H9 (cell line): ENCODE measurements at regions not wholly inside any gene's neighbourhood (a gene's known extent, or its start where the extent isn't known, plus 50 kb on each side); places are given as distances from the start of the nearest gene placed in this dataset.

ENCODE experiments used
- DNase-seq: peaks from one replicate; pipeline ENCODE4 v3.0.0-alpha.2; 2017
- H2AFZ ChIP-seq: one replicate; pipeline ENCODE4 v1.6.1; 2013; ENCODE audit warnings: mild to moderate bottlenecking, low read length, control low read depth, moderate library complexity
- H2AK5ac ChIP-seq: 2 replicates; pipeline ENCODE4 v1.6.1; 2013; ENCODE audit warnings: low read length, control low read depth, mixed read lengths; ENCODE audit not compliant: insufficient read length
- H2BK120ac ChIP-seq: one replicate; pipeline ENCODE4 v1.6.1; 2013; ENCODE audit warnings: low read depth, mild to moderate bottlenecking, low read length, control low read depth, inconsistent platforms; ENCODE audit not compliant: poor library complexity, severe bottlenecking
- H2BK12ac ChIP-seq: 2 replicates; pipeline ENCODE4 v1.6.1; 2013; ENCODE audit warnings: low read length, control low read depth, mixed read lengths, low read depth; ENCODE audit not compliant: insufficient read length
- H2BK15ac ChIP-seq: 2 replicates; pipeline ENCODE4 v1.6.1; 2013; ENCODE audit warnings: low read depth, low read length, control low read depth
- H2BK20ac ChIP-seq: one replicate; pipeline ENCODE4 v1.6.1; 2013; ENCODE audit warnings: low read depth, mild to moderate bottlenecking, low read length, control low read depth, inconsistent platforms; ENCODE audit not compliant: poor library complexity, severe bottlenecking
- H2BK5ac ChIP-seq: 2 replicates; pipeline ENCODE4 v1.6.1; 2013; ENCODE audit warnings: low read length, control low read depth, mixed read lengths; ENCODE audit not compliant: insufficient read length
- H3K14ac ChIP-seq: 2 replicates; pipeline ENCODE4 v1.6.1; 2013; ENCODE audit warnings: low read length, control low read depth; ENCODE audit not compliant: insufficient read depth
- H3K18ac ChIP-seq: 2 replicates; pipeline ENCODE4 v1.6.1; 2013; ENCODE audit warnings: low read depth, mild to moderate bottlenecking, mixed read lengths, low read length, control low read depth; ENCODE audit not compliant: insufficient read length
- H3K23ac ChIP-seq: 2 replicates; pipeline ENCODE4 v1.6.1; 2013; ENCODE audit warnings: low read length, control low read depth, mixed read lengths, low read depth; ENCODE audit not compliant: insufficient read length
- H3K23me2 ChIP-seq: 2 replicates; pipeline ENCODE4 v1.6.1; 2013; ENCODE audit warnings: low read depth, mild to moderate bottlenecking, mixed read lengths, low read length, control low read depth; ENCODE audit not compliant: insufficient read length, poor library complexity, severe bottlenecking
- H3K27ac ChIP-seq: 2 replicates; pipeline ENCODE4 v1.5.1; 2013; ENCODE audit warnings: low read length, control low read depth, mixed read lengths, low read depth; ENCODE audit not compliant: insufficient read length
- H3K27me3 ChIP-seq: 2 replicates; pipeline ENCODE4 v1.6.1; 2013; ENCODE audit warnings: low read length, control low read depth, inconsistent platforms; ENCODE audit not compliant: insufficient read depth
- H3K4ac ChIP-seq: 2 replicates; pipeline ENCODE4 v1.6.1; 2013; ENCODE audit warnings: low read depth, mild to moderate bottlenecking, control low read depth, inconsistent platforms, low read length, moderate library complexity
- H3K4me1 ChIP-seq: 2 replicates; pipeline ENCODE4 v1.6.1; 2013; ENCODE audit warnings: low read length, control low read depth, inconsistent platforms; ENCODE audit not compliant: insufficient read depth
- H3K4me2 ChIP-seq: 2 replicates; pipeline ENCODE4 v1.6.1; 2013; ENCODE audit warnings: low read length, control low read depth, mixed read lengths; ENCODE audit not compliant: insufficient read length, insufficient read depth
- H3K56ac ChIP-seq: 2 replicates; pipeline ENCODE4 v1.6.1; 2013; ENCODE audit warnings: low read depth, mild to moderate bottlenecking, mixed read lengths, low read length, control low read depth; ENCODE audit not compliant: insufficient read length
- H3K79me1 ChIP-seq: 2 replicates; pipeline ENCODE4 v1.6.1; 2013; ENCODE audit warnings: low read depth, mild to moderate bottlenecking, moderate library complexity, low read length, control low read depth, inconsistent platforms; ENCODE audit not compliant: insufficient read depth, poor library complexity, severe bottlenecking
- H3K79me2 ChIP-seq: 2 replicates; pipeline ENCODE4 v1.6.1; 2013; ENCODE audit warnings: low read length, control low read depth, inconsistent platforms; ENCODE audit not compliant: insufficient read depth
- H3K9ac ChIP-seq: 2 replicates; pipeline ENCODE4 v1.6.1; 2013; ENCODE audit warnings: low read length, control low read depth, mixed read lengths; ENCODE audit not compliant: insufficient read length; ENCODE audit errors: extremely low read depth
- H3K9me3 ChIP-seq: one replicate; pipeline ENCODE4 v1.6.1; 2013; ENCODE audit warnings: low read depth, low read length, inconsistent platforms; ENCODE audit not compliant: control insufficient read depth
- H3T11ph ChIP-seq: one replicate; pipeline ENCODE4 v1.6.1; 2013; ENCODE audit warnings: mild to moderate bottlenecking, low read length, control low read depth, inconsistent platforms
- H4K20me1 ChIP-seq: one replicate; pipeline ENCODE4 v1.6.1; 2013; ENCODE audit not compliant: control insufficient read depth, insufficient read length, insufficient read depth
- H4K5ac ChIP-seq: 2 replicates; pipeline ENCODE4 v1.6.1; 2013; ENCODE audit warnings: low read depth, mild to moderate bottlenecking, mixed read lengths, low read length, control low read depth; ENCODE audit not compliant: insufficient read length
- H4K8ac ChIP-seq: replicated peaks from 2 replicates; pipeline ENCODE4 v1.6.1; 2013; ENCODE audit warnings: low read length, control low read depth, mixed read lengths, low read depth; ENCODE audit not compliant: insufficient read length
- H4K91ac ChIP-seq: 2 replicates; pipeline ENCODE4 v1.6.1; 2013; ENCODE audit warnings: low read depth, mild to moderate bottlenecking, moderate library complexity, mixed read lengths, low read length, control low read depth; ENCODE audit not compliant: insufficient read length
- H3K27ac Mint-ChIP-seq, 3 experiments: 2 replicates in 2 of 3; 3 replicates in 1 of 3; pipeline ENCODE4 v1.8.0; 2020 to 2021; ENCODE audit warnings: mixed read lengths in 3 of 3, mild to moderate bottlenecking in 1 of 3, moderate library complexity in 1 of 3
- H3K27me3 Mint-ChIP-seq: 2 replicates; pipeline ENCODE4 v1.8.0; 2021; ENCODE audit warnings: low read depth, mild to moderate bottlenecking, moderate library complexity, mixed read lengths
- H3K36me3 Mint-ChIP-seq, 3 experiments: 2 replicates in 2 of 3; 3 replicates in 1 of 3; pipeline ENCODE4 v1.8.0; 2020 to 2021; ENCODE audit warnings: low read depth in 3 of 3, mixed read lengths in 3 of 3; ENCODE audit not compliant: insufficient read depth in 1 of 3
- H3K4me1 Mint-ChIP-seq, 2 experiments: 2 replicates each; pipeline ENCODE4 v1.8.0; 2020; ENCODE audit warnings: mixed read lengths in 2 of 2
- H3K4me3 Mint-ChIP-seq, 2 experiments: 2 replicates in 1 of 2; 3 replicates in 1 of 2; pipeline ENCODE4 v1.8.0; 2020 to 2021; ENCODE audit warnings: mild to moderate bottlenecking in 2 of 2, mixed read lengths in 2 of 2, moderate library complexity in 1 of 2
- H3K9me3 Mint-ChIP-seq, 2 experiments: 2 replicates in 1 of 2; 3 replicates in 1 of 2; pipeline ENCODE4 v1.8.0; 2020; ENCODE audit warnings: mild to moderate bottlenecking in 2 of 2, mixed read lengths in 2 of 2, moderate library complexity in 1 of 2
- CTCF ChIP-seq: fragments of 200-600 bp; sonication (generic); conservative IDR thresholded peaks from 3 replicates; pipeline ENCODE4 v1.8.0; 2021; ENCODE audit warnings: antibody characterized with exemption, mild to moderate bottlenecking
- WGBS: extraction: QIAGEN DNeasy Blood & Tissue Kit; methylation state at CpG from one replicate; pipeline ENCODE4 v1.1.7; 2013; ENCODE audit warnings: missing lambda C conversion rate, low lambda C conversion rate, mixed read lengths; ENCODE audit not compliant: insufficient read length; ENCODE audit errors: extremely low coverage; 5-methylcytosine and 5-hydroxymethylcytosine counted together

- no peaks in the 10 kb centered on the region for H3K79me2 ChIP-seq
- no peaks in the 10 kb centered on the region for H4K20me1 ChIP-seq
- no peak overlapping the region for H2BK12ac ChIP-seq
- H4K91ac ChIP-seq: no peak overlapping the region
- H3K9me3 Mint-ChIP-seq: peaks cover 11 to 27% of the 10 kb centered on the region in 2 experiments; a peak in 3 of 5 replicates
- no peaks in the 10 kb centered on the region for H3K79me1 ChIP-seq
- no peak overlapping the region for H2BK15ac ChIP-seq
- H3K4me1 Mint-ChIP-seq: no peaks in the 10 kb centered on the region
- WGBS: no CpG with 5 or more reads among the region's 1 CpG
- H3T11ph ChIP-seq: no peak overlapping the region
- H3K27me3 ChIP-seq: no peaks in the 10 kb centered on the region
- H3K4ac ChIP-seq: no peak overlapping the region
- no peak overlapping the region for H3K27ac Mint-ChIP-seq
- H2AK5ac ChIP-seq: no peak overlapping the region
- no peaks in the 10 kb centered on the region for H3K4me1 ChIP-seq
- no peak for TF ChIP-seq CTCF
- no peak overlapping the region for H2BK5ac ChIP-seq
- H3K27me3 Mint-ChIP-seq: no peaks in the 10 kb centered on the region
- no peak overlapping the region for H2AFZ ChIP-seq
- H3K36me3 Mint-ChIP-seq: peaks cover 0 to 3% (median 2%) of the 10 kb centered on the region in 3 experiments; a peak in 1 of 7 replicates
- no peak overlapping the region for H4K5ac ChIP-seq
- no peak overlapping the region for H4K8ac ChIP-seq
- no peak overlapping the region for H2BK20ac ChIP-seq
- no peaks in the 10 kb centered on the region for H3K23me2 ChIP-seq
- no peak overlapping the region for H3K27ac ChIP-seq
- H3K9me3 ChIP-seq: no peaks in the 10 kb centered on the region
- no peak overlapping the region for H3K56ac ChIP-seq
- H3K9ac ChIP-seq: no peak overlapping the region
- H3K18ac ChIP-seq: no peak overlapping the region
- H3K4me2 ChIP-seq: no peak overlapping the region
- no peak overlapping the region for H3K4me3 Mint-ChIP-seq
- H3K14ac ChIP-seq: no peak overlapping the region
- no peak overlapping the region for H2BK120ac ChIP-seq
- no peak overlapping the region for H3K23ac ChIP-seq
- no peak for DNase-seq
Measured at GRCh38 chr6:105825210-105825609, 260.9 kb upstream of the PRDM1 start.
